ENCODE measurements at regions not wholly inside any gene's neighbourhood (a gene's known extent, or its start where the extent isn't known, plus 50 kb on each side); places are given as distances from the start of the nearest gene placed in this dataset.
A peak's percentile ranks its signal among the peaks of the same experiment; 100 is the strongest.
"Not testable (repeated sequence)": the region's sequence is repeated elsewhere in the genome, so short reads cannot be mapped to it uniquely, and the experiment has no call there.

GRCh38 chr14:47976139-47976538 lies 300.7 kb upstream of the MDGA2 start:
- no peak for DNase-seq

- no peak for DNase-seq
Measured at GRCh38 chr14:47966076-47966810, 290.8 kb upstream of the MDGA2 start.

- DNase-seq: no peak
Measured at GRCh38 chr14:47961634-47962033, 286.2 kb upstream of the MDGA2 start.

GRCh38 chr14:47959740-47960139 lies 284.3 kb upstream of the MDGA2 start:
- DNase-seq: no peak

GRCh38 chr14:47949006-47949405 lies 273.6 kb upstream of the MDGA2 start:
- no peak for DNase-seq

GRCh38 chr14:47935332-47935731 lies 259.9 kb upstream of the MDGA2 start:
- no peak for DNase-seq

GRCh38 chr14:47929334-47929733 lies 253.9 kb upstream of the MDGA2 start:
- DNase-seq: no peak

GRCh38 chr14:47921133-47921532 lies 245.7 kb upstream of the MDGA2 start:
- no peak for DNase-seq

- no peak for DNase-seq
Measured at GRCh38 chr14:47919997-47920396, 244.6 kb upstream of the MDGA2 start.

- no peak for DNase-seq
Measured at GRCh38 chr14:47919334-47919846, 244.0 kb upstream of the MDGA2 start.

GRCh38 chr14:47917344-47917954 lies 242.0 kb upstream of the MDGA2 start:
- DNase-seq: peak; percentile 0

GRCh38 chr14:47901141-47901540 lies 225.7 kb upstream of the MDGA2 start:
- not testable (repeated sequence) for DNase-seq

GRCh38 chr14:47899685-47900084 lies 224.3 kb upstream of the MDGA2 start:
- DNase-seq: no peak

- no peak for DNase-seq
Measured at GRCh38 chr14:47874350-47874749, 198.9 kb upstream of the MDGA2 start.

GRCh38 chr14:47872588-47872987 lies 197.2 kb upstream of the MDGA2 start:
- DNase-seq: no peak

GRCh38 chr14:47863441-47863840 lies 188.0 kb upstream of the MDGA2 start:
- DNase-seq: no peak

- no peak for DNase-seq
Measured at GRCh38 chr14:47857646-47858045, 182.2 kb upstream of the MDGA2 start.

- no peak for DNase-seq
Measured at GRCh38 chr14:47852278-47852677, 176.9 kb upstream of the MDGA2 start.

GRCh38 chr14:47846008-47846407 lies 170.6 kb upstream of the MDGA2 start:
- no peak for DNase-seq

- DNase-seq: no peak
Measured at GRCh38 chr14:47843236-47843635, 167.8 kb upstream of the MDGA2 start.

GRCh38 chr14:47833011-47833410 lies 157.6 kb upstream of the MDGA2 start:
- DNase-seq: no peak

GRCh38 chr14:47826809-47827208 lies 151.4 kb upstream of the MDGA2 start:
- DNase-seq: no peak

GRCh38 chr14:47822326-47822725 lies 146.9 kb upstream of the MDGA2 start:
- no peak for DNase-seq

GRCh38 chr14:47821135-47821534 lies 145.7 kb upstream of the MDGA2 start:
- no peak for DNase-seq

All from fibroblast of skin of scalp (primary cell).